H9 (cell line): ENCODE measurements at regions not wholly inside any gene's neighbourhood (a gene's known extent, or its start where the extent isn't known, plus 50 kb on each side); places are given as distances from the start of the nearest gene placed in this dataset.

ENCODE experiments used
- DNase-seq: peaks from one replicate; pipeline ENCODE4 v3.0.0-alpha.2; 2017
- H2AFZ ChIP-seq: one replicate; pipeline ENCODE4 v1.6.1; 2013; ENCODE audit warnings: mild to moderate bottlenecking, low read length, control low read depth, moderate library complexity
- H2AK5ac ChIP-seq: 2 replicates; pipeline ENCODE4 v1.6.1; 2013; ENCODE audit warnings: low read length, control low read depth, mixed read lengths; ENCODE audit not compliant: insufficient read length
- H2BK120ac ChIP-seq: one replicate; pipeline ENCODE4 v1.6.1; 2013; ENCODE audit warnings: low read depth, mild to moderate bottlenecking, low read length, control low read depth, inconsistent platforms; ENCODE audit not compliant: poor library complexity, severe bottlenecking
- H2BK12ac ChIP-seq: 2 replicates; pipeline ENCODE4 v1.6.1; 2013; ENCODE audit warnings: low read length, control low read depth, mixed read lengths, low read depth; ENCODE audit not compliant: insufficient read length
- H2BK15ac ChIP-seq: 2 replicates; pipeline ENCODE4 v1.6.1; 2013; ENCODE audit warnings: low read depth, low read length, control low read depth
- H2BK20ac ChIP-seq: one replicate; pipeline ENCODE4 v1.6.1; 2013; ENCODE audit warnings: low read depth, mild to moderate bottlenecking, low read length, control low read depth, inconsistent platforms; ENCODE audit not compliant: poor library complexity, severe bottlenecking
- H2BK5ac ChIP-seq: 2 replicates; pipeline ENCODE4 v1.6.1; 2013; ENCODE audit warnings: low read length, control low read depth, mixed read lengths; ENCODE audit not compliant: insufficient read length
- H3K14ac ChIP-seq: 2 replicates; pipeline ENCODE4 v1.6.1; 2013; ENCODE audit warnings: low read length, control low read depth; ENCODE audit not compliant: insufficient read depth
- H3K18ac ChIP-seq: 2 replicates; pipeline ENCODE4 v1.6.1; 2013; ENCODE audit warnings: low read depth, mild to moderate bottlenecking, mixed read lengths, low read length, control low read depth; ENCODE audit not compliant: insufficient read length
- H3K23ac ChIP-seq: 2 replicates; pipeline ENCODE4 v1.6.1; 2013; ENCODE audit warnings: low read length, control low read depth, mixed read lengths, low read depth; ENCODE audit not compliant: insufficient read length
- H3K23me2 ChIP-seq: 2 replicates; pipeline ENCODE4 v1.6.1; 2013; ENCODE audit warnings: low read depth, mild to moderate bottlenecking, mixed read lengths, low read length, control low read depth; ENCODE audit not compliant: insufficient read length, poor library complexity, severe bottlenecking
- H3K27ac ChIP-seq: 2 replicates; pipeline ENCODE4 v1.5.1; 2013; ENCODE audit warnings: low read length, control low read depth, mixed read lengths, low read depth; ENCODE audit not compliant: insufficient read length
- H3K27me3 ChIP-seq: 2 replicates; pipeline ENCODE4 v1.6.1; 2013; ENCODE audit warnings: low read length, control low read depth, inconsistent platforms; ENCODE audit not compliant: insufficient read depth
- H3K4ac ChIP-seq: 2 replicates; pipeline ENCODE4 v1.6.1; 2013; ENCODE audit warnings: low read depth, mild to moderate bottlenecking, control low read depth, inconsistent platforms, low read length, moderate library complexity
- H3K4me1 ChIP-seq: 2 replicates; pipeline ENCODE4 v1.6.1; 2013; ENCODE audit warnings: low read length, control low read depth, inconsistent platforms; ENCODE audit not compliant: insufficient read depth
- H3K4me2 ChIP-seq: 2 replicates; pipeline ENCODE4 v1.6.1; 2013; ENCODE audit warnings: low read length, control low read depth, mixed read lengths; ENCODE audit not compliant: insufficient read length, insufficient read depth
- H3K56ac ChIP-seq: 2 replicates; pipeline ENCODE4 v1.6.1; 2013; ENCODE audit warnings: low read depth, mild to moderate bottlenecking, mixed read lengths, low read length, control low read depth; ENCODE audit not compliant: insufficient read length
- H3K79me1 ChIP-seq: 2 replicates; pipeline ENCODE4 v1.6.1; 2013; ENCODE audit warnings: low read depth, mild to moderate bottlenecking, moderate library complexity, low read length, control low read depth, inconsistent platforms; ENCODE audit not compliant: insufficient read depth, poor library complexity, severe bottlenecking
- H3K79me2 ChIP-seq: 2 replicates; pipeline ENCODE4 v1.6.1; 2013; ENCODE audit warnings: low read length, control low read depth, inconsistent platforms; ENCODE audit not compliant: insufficient read depth
- H3K9ac ChIP-seq: 2 replicates; pipeline ENCODE4 v1.6.1; 2013; ENCODE audit warnings: low read length, control low read depth, mixed read lengths; ENCODE audit not compliant: insufficient read length; ENCODE audit errors: extremely low read depth
- H3K9me3 ChIP-seq: one replicate; pipeline ENCODE4 v1.6.1; 2013; ENCODE audit warnings: low read depth, low read length, inconsistent platforms; ENCODE audit not compliant: control insufficient read depth
- H3T11ph ChIP-seq: one replicate; pipeline ENCODE4 v1.6.1; 2013; ENCODE audit warnings: mild to moderate bottlenecking, low read length, control low read depth, inconsistent platforms
- H4K20me1 ChIP-seq: one replicate; pipeline ENCODE4 v1.6.1; 2013; ENCODE audit not compliant: control insufficient read depth, insufficient read length, insufficient read depth
- H4K5ac ChIP-seq: 2 replicates; pipeline ENCODE4 v1.6.1; 2013; ENCODE audit warnings: low read depth, mild to moderate bottlenecking, mixed read lengths, low read length, control low read depth; ENCODE audit not compliant: insufficient read length
- H4K8ac ChIP-seq: replicated peaks from 2 replicates; pipeline ENCODE4 v1.6.1; 2013; ENCODE audit warnings: low read length, control low read depth, mixed read lengths, low read depth; ENCODE audit not compliant: insufficient read length
- H4K91ac ChIP-seq: 2 replicates; pipeline ENCODE4 v1.6.1; 2013; ENCODE audit warnings: low read depth, mild to moderate bottlenecking, moderate library complexity, mixed read lengths, low read length, control low read depth; ENCODE audit not compliant: insufficient read length
- H3K27ac Mint-ChIP-seq, 3 experiments: 2 replicates in 2 of 3; 3 replicates in 1 of 3; pipeline ENCODE4 v1.8.0; 2020 to 2021; ENCODE audit warnings: mixed read lengths in 3 of 3, mild to moderate bottlenecking in 1 of 3, moderate library complexity in 1 of 3
- H3K27me3 Mint-ChIP-seq: 2 replicates; pipeline ENCODE4 v1.8.0; 2021; ENCODE audit warnings: low read depth, mild to moderate bottlenecking, moderate library complexity, mixed read lengths
- H3K36me3 Mint-ChIP-seq, 3 experiments: 2 replicates in 2 of 3; 3 replicates in 1 of 3; pipeline ENCODE4 v1.8.0; 2020 to 2021; ENCODE audit warnings: low read depth in 3 of 3, mixed read lengths in 3 of 3; ENCODE audit not compliant: insufficient read depth in 1 of 3
- H3K4me1 Mint-ChIP-seq, 2 experiments: 2 replicates each; pipeline ENCODE4 v1.8.0; 2020; ENCODE audit warnings: mixed read lengths in 2 of 2
- H3K4me3 Mint-ChIP-seq, 2 experiments: 2 replicates in 1 of 2; 3 replicates in 1 of 2; pipeline ENCODE4 v1.8.0; 2020 to 2021; ENCODE audit warnings: mild to moderate bottlenecking in 2 of 2, mixed read lengths in 2 of 2, moderate library complexity in 1 of 2
- H3K9me3 Mint-ChIP-seq, 2 experiments: 2 replicates in 1 of 2; 3 replicates in 1 of 2; pipeline ENCODE4 v1.8.0; 2020; ENCODE audit warnings: mild to moderate bottlenecking in 2 of 2, mixed read lengths in 2 of 2, moderate library complexity in 1 of 2
- CTCF ChIP-seq: fragments of 200-600 bp; sonication (generic); conservative IDR thresholded peaks from 3 replicates; pipeline ENCODE4 v1.8.0; 2021; ENCODE audit warnings: antibody characterized with exemption, mild to moderate bottlenecking
- WGBS: extraction: QIAGEN DNeasy Blood & Tissue Kit; methylation state at CpG from one replicate; pipeline ENCODE4 v1.1.7; 2013; ENCODE audit warnings: missing lambda C conversion rate, low lambda C conversion rate, mixed read lengths; ENCODE audit not compliant: insufficient read length; ENCODE audit errors: extremely low coverage; 5-methylcytosine and 5-hydroxymethylcytosine counted together

GRCh38 chr1:188825471-188825870 is 1652.2 kb downstream of the BRINP3 start:
- H3K27me3 ChIP-seq = no peaks in the 10 kb centered on the region
- peaks cover 3 to 5% of the 10 kb centered on the region in 2 experiments; a peak in 3 of 4 replicates for H3K4me1 Mint-ChIP-seq

More at GRCh38 chr1:188825471-188825870, 1652.2 kb downstream of the BRINP3 start:
- TF ChIP-seq CTCF = no peak
- no peak overlapping the region for H3T11ph ChIP-seq
- H3K4ac ChIP-seq = no peak overlapping the region
- H3K4me1 ChIP-seq = no peaks in the 10 kb centered on the region
- no peaks in the 10 kb centered on the region for H3K9me3 Mint-ChIP-seq
- no peak overlapping the region for H3K27ac ChIP-seq
- no peak overlapping the region for H2BK20ac ChIP-seq
- H3K23me2 ChIP-seq = no peaks in the 10 kb centered on the region
- no peak overlapping the region for H3K23ac ChIP-seq
- H4K8ac ChIP-seq = no peak overlapping the region
- no peaks in the 10 kb centered on the region for H3K27me3 Mint-ChIP-seq
- H2AK5ac ChIP-seq = no peak overlapping the region
- no peaks in the 10 kb centered on the region for H3K79me2 ChIP-seq
- H2BK12ac ChIP-seq = no peak overlapping the region
- H3K36me3 Mint-ChIP-seq = no peaks in the 10 kb centered on the region
- no peak overlapping the region for H2BK120ac ChIP-seq
- H3K14ac ChIP-seq = no peak overlapping the region
- H4K91ac ChIP-seq = no peak overlapping the region
- no peak overlapping the region for H4K5ac ChIP-seq
- H3K4me2 ChIP-seq = no peak overlapping the region
- H3K9ac ChIP-seq = no peak overlapping the region
- H2BK15ac ChIP-seq = no peak overlapping the region
- no peak for DNase-seq
- no peak overlapping the region for H2BK5ac ChIP-seq
- H2AFZ ChIP-seq = no peak overlapping the region
- H3K9me3 ChIP-seq = no peaks in the 10 kb centered on the region
- H3K18ac ChIP-seq = no peak overlapping the region
- H3K27ac Mint-ChIP-seq = no peak overlapping the region
- no peak overlapping the region for H3K4me3 Mint-ChIP-seq
- no peaks in the 10 kb centered on the region for H3K79me1 ChIP-seq
- no CpG with 5 or more reads among the region's 2 CpGs for WGBS
- no peak overlapping the region for H3K56ac ChIP-seq
- no peaks in the 10 kb centered on the region for H4K20me1 ChIP-seq
